CD1c-positive myeloid dendritic cell (primary cell): ENCODE measurements at regions not wholly inside any gene's neighbourhood (a gene's known extent, or its start where the extent isn't known, plus 50 kb on each side); places are given as distances from the start of the nearest gene placed in this dataset.

Experiments
- DNase-seq: peaks from one replicate; pipeline ENCODE4 v3.0.0-alpha.2; 2016; ENCODE audit errors: extremely low spot score

- no peak for DNase-seq
These were observed 56.0 kb upstream of the CTTNBP2 start for GRCh38 chr7:117929237-117929636.

GRCh38 chr7:117931314-117931713, 58.1 kb upstream of the CTTNBP2 start:
- DNase-seq, result no peak

- no peak for DNase-seq
These were observed 64.0 kb upstream of the CTTNBP2 start for GRCh38 chr7:117937049-117937752.

GRCh38 chr7:117937753-117938483, 64.7 kb upstream of the CTTNBP2 start:
- DNase-seq, result no peak

GRCh38 chr7:117941138-117941810, 68.0 kb upstream of the CTTNBP2 start:
- DNase-seq, result no peak

- DNase-seq, result no peak
These were observed 69.5 kb upstream of the CTTNBP2 start for GRCh38 chr7:117942780-117943179.

- no peak for DNase-seq
These were observed 71.6 kb upstream of the CTTNBP2 start for GRCh38 chr7:117944886-117945285.

GRCh38 chr7:117946151-117946633, 73.0 kb upstream of the CTTNBP2 start:
- no peak for DNase-seq

- DNase-seq, result no peak
These were observed 76.0 kb upstream of the CTTNBP2 start for GRCh38 chr7:117949232-117949631.

GRCh38 chr7:117950601-117951260, 77.5 kb upstream of the CTTNBP2 start:
- no peak for DNase-seq

GRCh38 chr7:117951285-117951684, 78.0 kb upstream of the CTTNBP2 start:
- no peak for DNase-seq

- DNase-seq, result no peak
These were observed 78.5 kb upstream of the CTTNBP2 start for GRCh38 chr7:117951691-117952280.

- no peak for DNase-seq
These were observed 81.8 kb upstream of the CTTNBP2 start for GRCh38 chr7:117955046-117955445.

GRCh38 chr7:117960351-117960750, 87.1 kb upstream of the CTTNBP2 start:
- DNase-seq, result no peak

GRCh38 chr7:117961235-117961634, 88.0 kb upstream of the CTTNBP2 start:
- no peak for DNase-seq

GRCh38 chr7:117962366-117962994, 89.2 kb upstream of the CTTNBP2 start:
- DNase-seq, result no peak

- no peak for DNase-seq
These were observed 90.3 kb upstream of the CTTNBP2 start for GRCh38 chr7:117963264-117964197.

GRCh38 chr7:117970801-117971200, 97.6 kb upstream of the CTTNBP2 start:
- DNase-seq, result no peak

GRCh38 chr7:117971556-117972244, 98.5 kb upstream of the CTTNBP2 start:
- no peak for DNase-seq

- no peak for DNase-seq
These were observed 99.4 kb upstream of the CTTNBP2 start for GRCh38 chr7:117972606-117973005.
